Endodermal cell (in vitro differentiated cells): ENCODE measurements at regions not wholly inside any gene's neighbourhood (a gene's known extent, or its start where the extent isn't known, plus 50 kb on each side); places are given as distances from the start of the nearest gene placed in this dataset.

Experiments
- DNase-seq: peaks from one replicate; pipeline ENCODE4 v3.0.0-alpha.2; 2017
- H3K27ac ChIP-seq: 2 replicates; pipeline ENCODE4 v1.5.1; 2013; ENCODE audit warnings: mild to moderate bottlenecking, low read depth, low read length, moderate library complexity
- H3K27me3 ChIP-seq: 2 replicates; pipeline ENCODE4 v1.6.1; 2013; ENCODE audit warnings: mild to moderate bottlenecking, low read length, moderate library complexity; ENCODE audit not compliant: insufficient read depth, control insufficient read depth, poor library complexity, severe bottlenecking
- H3K36me3 ChIP-seq: 2 replicates; pipeline ENCODE4 v1.7.0; 2013; ENCODE audit warnings: mild to moderate bottlenecking, low read length, moderate library complexity; ENCODE audit not compliant: control insufficient read depth, insufficient read depth
- H3K4me1 ChIP-seq: one replicate; pipeline ENCODE4 v1.7.0; 2013; ENCODE audit warnings: low read length; ENCODE audit not compliant: control insufficient read depth, insufficient read depth
- H3K4me3 ChIP-seq: 2 replicates; pipeline ENCODE4 v1.5.1; 2013; ENCODE audit warnings: mild to moderate bottlenecking, low read length, moderate library complexity
- H3K9ac ChIP-seq: 2 replicates; pipeline ENCODE4 v1.6.1; 2013; ENCODE audit warnings: mild to moderate bottlenecking, low read length, moderate library complexity; ENCODE audit not compliant: poor library complexity, severe bottlenecking; ENCODE audit errors: extremely low read depth
- H3K9me3 ChIP-seq: 2 replicates; pipeline ENCODE4 v1.6.1; 2013; ENCODE audit warnings: mild to moderate bottlenecking, low read length, moderate library complexity; ENCODE audit not compliant: control insufficient read depth
- H3K27ac Mint-ChIP-seq: 2 replicates; pipeline ENCODE4 v1.8.0; 2020; ENCODE audit warnings: mixed read lengths
- H3K27me3 Mint-ChIP-seq: 2 replicates; pipeline ENCODE4 v1.8.0; 2021; ENCODE audit warnings: mild to moderate bottlenecking, mixed read lengths; ENCODE audit not compliant: insufficient read depth
- H3K36me3 Mint-ChIP-seq: 2 replicates; pipeline ENCODE4 v1.8.0; 2020; ENCODE audit warnings: low read depth, mixed read lengths
- H3K4me1 Mint-ChIP-seq: 2 replicates; pipeline ENCODE4 v1.8.0; 2020; ENCODE audit warnings: mixed read lengths
- H3K4me3 Mint-ChIP-seq: 2 replicates; pipeline ENCODE4 v1.8.0; 2020; ENCODE audit warnings: mild to moderate bottlenecking, moderate library complexity, mixed read lengths
- H3K9me3 Mint-ChIP-seq: 2 replicates; pipeline ENCODE4 v1.8.0; 2020; ENCODE audit warnings: mild to moderate bottlenecking, mixed read lengths
- CTCF ChIP-seq: fragments of 200-600 bp; sonication (generic); conservative IDR thresholded peaks from 2 replicates; pipeline ENCODE4 v1.5.0; 2021; ENCODE audit warnings: antibody characterized with exemption, mild to moderate bottlenecking
- WGBS, 2 experiments: methylation state at CpG; one replicate each; pipeline versions ENCODE4 v1.1.5 to v1.1.7; 2013; ENCODE audit warnings: missing lambda C conversion rate in 2 of 2, mixed read lengths in 1 of 2; ENCODE audit not compliant: insufficient coverage in 1 of 2, insufficient read length in 1 of 2; 5-methylcytosine and 5-hydroxymethylcytosine counted together

DNA sequence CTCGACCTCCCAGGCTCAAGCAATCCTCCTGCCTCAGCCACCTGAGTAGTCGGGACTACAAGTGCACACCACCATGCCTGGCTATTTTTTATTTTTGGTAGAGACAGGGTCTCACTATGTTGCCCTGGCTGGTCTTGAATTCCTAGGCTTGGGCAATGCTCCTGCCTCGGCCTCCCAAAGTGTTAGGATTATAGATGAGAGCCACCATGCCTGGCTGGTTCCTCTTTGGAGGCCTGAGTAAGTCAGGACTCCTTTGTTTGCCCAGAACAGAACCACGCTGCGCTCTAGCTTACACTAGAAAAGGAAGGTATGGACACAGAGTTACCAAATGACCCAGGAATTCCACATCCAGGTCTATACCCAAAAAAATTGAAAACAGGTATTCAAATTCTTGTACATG lies 135.9 kb upstream of the SLC1A4 start:
- H3K9me3 ChIP-seq, result no peaks in the 10 kb centered on the region
- TF ChIP-seq CTCF, result no peak
- peaks cover 8% of the 10 kb centered on the region for H3K4me1 ChIP-seq
- H3K4me3 ChIP-seq, result no peak overlapping the region
- H3K27ac ChIP-seq, result no peak overlapping the region
- H3K36me3 Mint-ChIP-seq, result no peaks in the 10 kb centered on the region
- DNase-seq, result no peak
- no peaks in the 10 kb centered on the region for H3K27me3 ChIP-seq
- H3K27ac Mint-ChIP-seq, result no peak overlapping the region
- no peak overlapping the region for H3K4me3 Mint-ChIP-seq
- WGBS, 2 experiments, result 96% methylated on average over 5 of the region's 5 CpGs
- no peaks in the 10 kb centered on the region for H3K9me3 Mint-ChIP-seq
- H3K4me1 Mint-ChIP-seq, result peaks cover 12% of the 10 kb centered on the region
- no peak overlapping the region for H3K9ac ChIP-seq
- peaks cover 4% of the 10 kb centered on the region for H3K27me3 Mint-ChIP-seq
- no peaks in the 10 kb centered on the region for H3K36me3 ChIP-seq

- no peaks in the 10 kb centered on the region for H3K27me3 ChIP-seq
- no peak overlapping the region for H3K9ac ChIP-seq
- Mint-ChIP-seq H3K9me3 (no peaks in the 10 kb centered on the region), H3K36me3 (no peaks in the 10 kb centered on the region), H3K4me1 (peaks cover 17% of the 10 kb centered on the region), H3K4me3 (no peak overlapping the region), H3K27me3 (peaks cover 4% of the 10 kb centered on the region), H3K27ac (no peak overlapping the region)
- no peak for TF ChIP-seq CTCF
- H3K27ac ChIP-seq, result no peak overlapping the region
- no peak for DNase-seq
- 98 to 100% methylated on average over 1 of the region's 1 CpG for WGBS, 2 experiments
- H3K4me3 ChIP-seq, result no peak overlapping the region
- H3K4me1 ChIP-seq, result peaks cover 13% of the 10 kb centered on the region
- no peaks in the 10 kb centered on the region for H3K36me3 ChIP-seq
- H3K9me3 ChIP-seq, result no peaks in the 10 kb centered on the region
These were observed 135.3 kb upstream of the SLC1A4 start for GRCh38 chr2:64853894-64854293.

DNA sequence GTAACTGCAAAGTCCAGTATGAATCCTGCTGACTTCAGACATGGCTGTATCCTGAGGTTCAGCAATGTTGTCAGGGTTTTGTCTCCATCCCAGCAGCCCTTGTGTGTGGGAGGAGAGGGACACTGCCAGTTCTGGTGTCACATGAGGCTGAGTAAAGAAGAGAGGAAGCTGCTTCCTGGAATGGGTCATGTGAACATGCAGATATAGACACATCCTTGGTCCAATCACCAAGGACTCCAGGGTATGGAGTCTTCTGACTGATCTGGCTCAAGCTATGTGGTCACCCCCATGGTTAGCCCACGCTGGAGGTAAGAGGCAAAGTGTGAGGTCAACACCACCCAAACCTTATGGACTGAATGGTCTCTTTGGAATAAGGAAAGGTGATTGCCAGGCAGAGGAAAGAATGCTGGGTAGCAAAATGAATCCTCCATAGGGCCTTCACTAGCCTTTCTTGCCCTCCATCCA lies 134.4 kb upstream of the SLC1A4 start:
- Histone ChIP-seq H3K27me3 (no peaks in the 10 kb centered on the region), H3K4me1 (peaks cover 15% of the 10 kb centered on the region), H3K27ac (no peak overlapping the region), H3K9me3 (no peaks in the 10 kb centered on the region), H3K36me3 (no peaks in the 10 kb centered on the region), H3K4me3 (no peak overlapping the region), H3K9ac (no peak overlapping the region)
- WGBS, 2 experiments, result 93% methylated on average over 1 of the region's 1 CpG; no CpG with 5 or more reads in 1 of the 2 experiments
- DNase-seq, result no peak
- H3K27ac Mint-ChIP-seq, result no peak overlapping the region
- H3K27me3 Mint-ChIP-seq, result peaks cover 4% of the 10 kb centered on the region
- H3K36me3 Mint-ChIP-seq, result no peaks in the 10 kb centered on the region
- no peaks in the 10 kb centered on the region for H3K9me3 Mint-ChIP-seq
- peaks cover 20% of the 10 kb centered on the region for H3K4me1 Mint-ChIP-seq
- no peak overlapping the region for H3K4me3 Mint-ChIP-seq
- no peak for TF ChIP-seq CTCF
